Coronary artery (tissue), 2 donors: ENCODE measurements at regions not wholly inside any gene's neighbourhood (a gene's known extent, or its start where the extent isn't known, plus 50 kb on each side); places are given as distances from the start of the nearest gene placed in this dataset.

Experiments
- DNase-seq: peaks from one replicate; pipeline ENCODE4 v3.0.0-alpha.2; 2017; ENCODE audit warnings: low spot score
- H3K27ac ChIP-seq, 2 donors: fragments of 200-600 bp; sonication (generic); one replicate each; pipeline ENCODE4 v1.5.1; 2016 to 2019
- H3K4me3 ChIP-seq: fragments of 200-600 bp; sonication (generic); 2 replicates; pipeline ENCODE4 v1.5.1; 2016; ENCODE audit warnings: mild to moderate bottlenecking, moderate library complexity
- TF ChIP-seq, protein P1 (sequence below): fragments of 200-600 bp; sonication (generic); IDR thresholded peaks from one replicate; pipeline ENCODE4 v1.5.1; 2019; ENCODE audit warnings: antibody characterized with exemption

DNA sequence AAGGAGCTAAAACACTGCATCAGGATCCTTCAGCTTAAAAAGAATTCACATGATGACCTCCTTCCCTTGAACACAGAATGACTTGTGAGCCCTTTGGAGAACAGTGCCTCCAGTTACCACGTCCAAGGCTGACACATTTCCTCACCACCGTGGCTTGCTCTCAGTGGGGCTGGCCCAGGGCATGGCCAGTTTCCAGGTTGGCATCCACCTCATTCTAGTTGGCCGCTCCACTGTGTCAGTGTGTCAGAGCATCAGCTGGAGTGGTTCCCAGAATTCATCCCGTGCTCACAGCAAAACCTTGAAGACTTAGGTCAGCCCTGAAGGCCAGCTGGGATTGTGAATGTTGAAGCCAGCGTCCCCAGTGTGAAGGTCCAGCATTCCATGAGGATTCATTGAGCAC, 158.5 kb downstream of the INSIG2 start:
- H3K27ac ChIP-seq = no peak overlapping the region
- DNase-seq = no peak
- H3K4me3 ChIP-seq = no peak overlapping the region
- TF ChIP-seq, protein P1, sequence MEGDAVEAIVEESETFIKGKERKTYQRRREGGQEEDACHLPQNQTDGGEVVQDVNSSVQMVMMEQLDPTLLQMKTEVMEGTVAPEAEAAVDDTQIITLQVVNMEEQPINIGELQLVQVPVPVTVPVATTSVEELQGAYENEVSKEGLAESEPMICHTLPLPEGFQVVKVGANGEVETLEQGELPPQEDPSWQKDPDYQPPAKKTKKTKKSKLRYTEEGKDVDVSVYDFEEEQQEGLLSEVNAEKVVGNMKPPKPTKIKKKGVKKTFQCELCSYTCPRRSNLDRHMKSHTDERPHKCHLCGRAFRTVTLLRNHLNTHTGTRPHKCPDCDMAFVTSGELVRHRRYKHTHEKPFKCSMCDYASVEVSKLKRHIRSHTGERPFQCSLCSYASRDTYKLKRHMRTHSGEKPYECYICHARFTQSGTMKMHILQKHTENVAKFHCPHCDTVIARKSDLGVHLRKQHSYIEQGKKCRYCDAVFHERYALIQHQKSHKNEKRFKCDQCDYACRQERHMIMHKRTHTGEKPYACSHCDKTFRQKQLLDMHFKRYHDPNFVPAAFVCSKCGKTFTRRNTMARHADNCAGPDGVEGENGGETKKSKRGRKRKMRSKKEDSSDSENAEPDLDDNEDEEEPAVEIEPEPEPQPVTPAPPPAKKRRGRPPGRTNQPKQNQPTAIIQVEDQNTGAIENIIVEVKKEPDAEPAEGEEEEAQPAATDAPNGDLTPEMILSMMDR = no peak

DNA sequence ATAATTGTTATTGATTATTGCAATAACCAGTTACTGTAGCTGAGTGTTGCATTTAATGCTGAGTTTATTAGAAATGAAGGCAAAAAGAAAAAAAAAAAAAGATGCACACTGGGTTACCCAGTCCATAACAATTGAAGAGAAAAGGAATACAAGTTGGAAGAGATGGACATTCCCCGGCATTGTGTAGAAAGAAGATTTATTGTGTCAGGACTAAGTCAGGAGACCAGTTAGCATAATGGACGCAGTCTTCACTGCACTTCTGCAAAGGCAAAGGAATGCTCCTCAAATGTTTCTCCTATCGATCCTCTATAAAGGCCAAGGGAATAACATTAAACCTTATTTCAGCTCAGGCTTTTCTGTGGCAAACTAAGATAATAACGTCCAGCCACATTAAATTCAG, 157.8 kb downstream of the INSIG2 start:
- no peak overlapping the region for H3K27ac ChIP-seq
- H3K4me3 ChIP-seq = no peak overlapping the region
- DNase-seq = no peak
- TF ChIP-seq, protein P1 = no peak

DNA sequence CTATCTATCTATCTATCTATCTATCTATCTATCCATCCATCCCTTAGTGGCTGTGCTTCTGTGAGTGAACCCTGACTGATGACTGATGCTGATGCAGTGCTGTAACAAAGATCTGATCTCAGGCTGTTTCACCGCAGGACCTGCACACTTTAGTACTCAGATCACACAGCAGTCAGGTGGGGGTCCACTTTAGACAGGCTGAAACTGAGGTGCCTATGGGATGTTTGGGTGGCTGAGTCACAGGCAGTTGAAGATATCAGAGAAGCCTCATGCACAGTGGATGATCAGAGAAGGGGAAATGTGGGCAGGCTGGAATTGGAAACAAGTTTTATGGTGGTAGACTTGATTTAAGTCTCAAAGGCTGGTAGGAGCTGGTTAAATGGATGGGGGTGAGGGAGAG, 156.4 kb downstream of the INSIG2 start:
- no peak for DNase-seq
- H3K27ac ChIP-seq = no peak overlapping the region
- TF ChIP-seq, protein P1 = no peak
- H3K4me3 ChIP-seq = no peak overlapping the region

DNA sequence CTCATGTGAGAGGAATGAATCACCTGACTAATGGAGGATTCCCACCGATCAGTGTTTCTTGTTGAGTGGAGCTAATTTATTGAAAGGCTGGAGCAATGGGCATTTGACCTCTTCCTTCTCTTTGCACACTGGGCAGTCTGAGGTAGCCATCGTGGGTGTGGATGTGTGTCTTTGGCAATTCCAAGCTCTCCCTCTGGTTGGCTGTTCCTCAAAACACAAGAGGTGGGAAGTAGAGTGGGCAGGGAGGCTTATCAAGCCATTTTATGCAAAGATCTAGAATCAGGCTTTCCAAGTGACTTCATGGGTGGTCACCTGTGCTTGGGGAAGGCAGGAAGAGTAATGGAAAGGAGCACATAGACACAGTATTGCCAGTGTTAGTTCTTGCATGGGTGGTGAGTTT, 154.8 kb downstream of the INSIG2 start:
- no peak for DNase-seq
- TF ChIP-seq, protein P1 = no peak
- no peak overlapping the region for H3K27ac ChIP-seq
- no peak overlapping the region for H3K4me3 ChIP-seq

DNA sequence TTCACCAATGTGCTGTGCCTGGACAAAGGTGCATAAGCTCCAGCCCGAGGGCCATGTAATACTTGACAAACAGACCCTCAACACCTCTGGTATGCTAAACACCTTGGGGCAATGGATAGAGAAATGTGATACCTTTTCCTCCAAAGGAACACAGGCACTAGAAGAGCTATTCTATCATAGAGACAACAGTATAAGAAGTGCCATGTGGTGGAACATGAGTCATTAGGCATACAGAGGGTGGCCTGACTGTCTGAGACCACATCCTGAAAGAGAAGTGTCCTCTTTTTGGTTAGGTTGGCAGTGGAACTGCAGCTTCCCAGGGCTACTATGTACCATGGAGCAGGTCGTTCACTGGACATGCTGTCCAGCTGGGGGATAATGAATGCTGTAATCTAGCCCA, 153.9 kb downstream of the INSIG2 start:
- Histone ChIP-seq H3K27ac (no peak overlapping the region), H3K4me3 (no peak overlapping the region)
- TF ChIP-seq, protein P1 = no peak
- no peak for DNase-seq

DNA sequence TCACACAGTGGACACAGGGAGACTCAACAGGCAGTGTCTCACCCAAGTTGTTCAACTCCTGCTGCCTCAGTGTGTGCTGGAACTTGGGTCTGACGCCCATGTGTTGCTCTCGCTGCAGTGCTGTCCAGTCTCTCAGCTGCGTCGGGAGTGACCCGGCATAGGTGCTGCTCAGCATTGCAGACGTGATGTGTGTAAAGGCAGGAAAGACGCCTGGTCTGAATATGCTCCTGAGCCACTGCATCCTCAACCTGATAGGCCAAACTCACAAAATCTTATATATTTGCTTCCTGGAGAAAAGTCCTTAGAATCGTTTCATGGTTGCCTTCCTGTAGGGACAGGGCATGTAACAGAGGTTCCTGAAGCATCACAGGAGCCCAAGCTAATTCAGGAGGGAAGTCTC, 152.9 kb downstream of the INSIG2 start:
- TF ChIP-seq, protein P1 = no peak

DNA sequence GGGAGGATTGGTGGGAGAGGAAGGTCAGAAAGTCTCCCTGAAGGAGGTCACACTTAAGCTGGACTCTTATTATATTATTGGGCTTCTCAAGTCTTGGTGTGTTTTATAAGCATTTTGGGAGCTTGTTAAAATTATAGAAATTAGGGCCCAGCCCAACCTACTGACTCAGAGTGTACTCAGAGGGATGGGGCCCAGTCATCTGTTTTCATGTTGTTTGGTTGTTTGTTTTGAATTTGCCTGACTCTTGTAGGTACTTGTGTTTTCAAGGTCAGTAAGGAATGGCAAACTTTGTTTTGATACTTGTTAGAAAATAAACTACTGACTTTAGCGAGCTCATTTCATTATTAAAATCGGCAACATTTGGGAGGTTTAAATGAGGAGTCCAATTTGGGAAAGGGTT, 152.0 kb downstream of the INSIG2 start:
- DNase-seq = no peak
- H3K4me3 ChIP-seq = no peak overlapping the region
- TF ChIP-seq, protein P1 = no peak
- H3K27ac ChIP-seq = no peak overlapping the region

More for the DNA sequence above, 152.9 kb downstream of the INSIG2 start:
- Histone ChIP-seq H3K27ac (no peak overlapping the region), H3K4me3 (no peak overlapping the region)
- DNase-seq = no peak
